NCI-H1105 (cell line): ENCODE measurements at regions not wholly inside any gene's neighbourhood (a gene's known extent, or its start where the extent isn't known, plus 50 kb on each side); places are given as distances from the start of the nearest gene placed in this dataset.

Experiments used
- DNase-seq: peaks from one replicate; lab custom pipeline; 2025; lab: John Stamatoyannopoulos, UW

DNA sequence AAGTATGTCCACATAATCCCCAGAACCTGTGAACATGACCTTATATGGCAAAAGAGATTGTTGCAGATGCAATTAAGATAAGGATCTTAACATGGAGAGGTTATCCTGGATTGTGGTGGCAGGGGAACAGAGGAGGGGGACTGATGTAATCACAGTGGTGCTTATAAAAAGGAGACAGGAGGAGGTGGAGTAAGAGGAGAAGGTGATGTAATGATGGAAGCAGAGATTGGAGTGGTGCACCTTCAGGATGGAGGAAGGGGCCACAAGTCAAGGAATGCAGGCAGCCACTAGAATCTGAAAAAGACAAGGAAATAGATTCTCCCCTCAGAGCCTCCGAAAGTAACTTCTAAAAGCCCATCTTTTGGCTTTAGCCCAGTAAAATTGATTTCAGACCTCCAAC lies 388.4 kb downstream of the BCOR start:
- DNase-seq, result no peak

DNA sequence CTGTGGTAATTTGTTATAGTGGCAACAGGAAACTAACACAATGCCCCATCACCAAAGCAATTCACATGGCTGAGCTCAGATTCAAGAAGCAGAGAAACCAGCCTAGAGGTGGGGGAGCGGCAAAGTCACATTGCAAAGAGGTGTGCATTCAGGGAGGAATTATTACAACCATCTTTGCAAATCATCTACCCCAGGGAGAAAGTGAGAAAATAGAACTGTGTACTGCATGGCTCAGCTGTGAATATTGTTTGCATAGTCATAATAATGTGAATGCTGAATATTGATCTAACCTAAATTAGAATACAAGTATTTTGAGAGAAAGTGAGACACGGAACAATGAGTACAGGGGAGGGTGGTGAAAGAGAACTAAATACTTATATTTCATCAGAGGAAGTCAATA lies 387.9 kb downstream of the BCOR start:
- no peak for DNase-seq

- no peak for DNase-seq
These were observed 387.0 kb downstream of the BCOR start for GRCh38 chrX:39710776-39711175.

- no peak for DNase-seq
These were observed 383.3 kb downstream of the BCOR start for GRCh38 chrX:39714471-39714870.

DNA sequence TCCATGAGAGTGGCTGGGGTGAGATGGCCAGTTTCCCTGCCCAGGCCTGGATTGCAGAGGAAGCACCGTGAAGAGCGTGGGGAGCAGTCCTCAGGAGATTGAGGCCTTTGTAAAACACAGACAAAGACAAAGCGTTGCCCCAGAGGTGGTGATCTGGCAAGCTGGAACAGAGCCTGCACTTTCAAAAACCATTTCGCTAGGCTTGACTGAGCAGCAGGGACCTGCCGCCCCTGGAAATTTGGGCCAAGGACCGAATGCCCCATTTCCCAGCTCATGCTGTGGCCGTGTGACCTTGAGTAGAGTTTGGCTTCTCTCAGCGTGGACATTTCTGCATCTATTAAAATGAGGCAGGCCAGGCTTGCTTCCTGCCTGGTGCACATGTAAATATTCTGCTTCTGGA lies 381.4 kb downstream of the BCOR start:
- no peak for DNase-seq

GRCh38 chrX:39716802-39717540 lies 380.8 kb downstream of the BCOR start:
- no peak for DNase-seq

- no peak for DNase-seq
These were observed 378.8 kb downstream of the BCOR start for GRCh38 chrX:39718981-39719380.

- DNase-seq, result no peak
These were observed 376.8 kb downstream of the BCOR start for GRCh38 chrX:39720945-39721344.

DNA sequence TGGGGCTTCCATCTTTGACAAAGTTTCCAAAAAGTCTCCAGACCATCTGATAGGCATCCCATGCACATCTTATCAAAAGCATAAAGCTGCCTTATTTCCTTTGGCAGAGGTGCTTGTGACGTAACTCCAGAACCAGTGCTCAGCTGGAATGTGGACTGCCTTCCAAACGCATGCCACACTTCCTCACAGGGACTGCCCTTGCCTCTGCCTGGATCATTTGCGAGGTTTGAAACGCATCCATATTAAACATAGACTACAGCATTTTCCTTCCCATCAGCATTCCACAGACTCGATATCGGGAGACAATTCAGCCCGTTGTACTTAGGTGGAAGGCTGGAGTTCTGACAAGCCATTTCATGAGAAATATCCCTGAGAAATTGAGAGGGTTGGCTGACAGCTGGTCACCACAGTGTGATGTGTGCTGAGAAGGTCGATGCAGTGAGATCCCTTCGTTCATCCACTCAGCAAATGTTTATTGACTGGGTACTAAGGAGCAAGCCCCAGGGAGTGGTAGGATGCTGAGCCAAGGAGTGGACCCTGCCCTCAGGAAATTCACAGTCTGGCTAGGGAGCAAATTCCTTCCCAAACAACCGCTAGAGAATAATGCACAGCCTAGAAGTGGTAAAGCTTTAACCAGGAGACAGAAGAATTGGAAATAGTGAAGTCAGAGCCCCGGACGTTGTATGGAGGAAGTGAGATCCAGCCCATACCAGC lies 376.0 kb downstream of the BCOR start:
- no peak for DNase-seq

DNA sequence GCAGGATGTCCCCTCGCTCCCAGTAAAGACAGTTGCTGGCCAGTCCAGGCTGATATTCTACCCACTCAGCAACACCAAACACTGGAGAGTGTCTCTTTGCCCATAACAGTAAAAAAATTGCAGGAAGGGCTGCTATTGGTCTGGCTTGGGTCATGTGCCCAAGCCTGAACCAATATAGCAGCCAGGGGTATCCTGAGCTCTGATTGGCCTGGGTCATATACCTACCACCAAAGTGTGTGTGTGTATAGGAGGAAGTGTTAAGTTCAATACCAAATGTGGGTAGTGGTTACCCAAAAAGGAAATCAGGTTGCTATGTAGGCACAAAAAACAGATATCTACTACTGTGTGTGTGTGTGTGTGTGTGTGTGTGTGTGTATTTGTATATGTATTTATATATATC lies 373.2 kb downstream of the BCOR start:
- no peak for DNase-seq

DNA sequence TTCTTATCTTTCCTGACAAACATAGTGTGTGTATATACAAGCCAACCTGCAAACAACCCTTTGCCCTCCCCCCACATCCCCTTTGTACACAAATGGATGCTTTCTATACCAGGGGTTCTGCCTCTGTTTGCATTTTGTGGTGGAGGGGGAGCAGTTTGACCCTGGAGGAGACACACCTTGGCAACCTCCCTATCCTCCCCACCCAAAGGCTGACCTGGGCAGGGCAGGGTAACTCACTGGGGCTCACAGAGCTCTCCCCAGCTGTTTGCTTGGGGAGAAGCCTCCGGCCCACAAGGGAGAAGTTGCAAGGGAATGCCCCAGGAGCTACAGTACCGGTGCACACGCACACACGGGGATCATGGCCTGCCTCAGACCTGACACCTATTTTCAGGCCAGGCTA lies 372.6 kb downstream of the BCOR start:
- no peak for DNase-seq

- DNase-seq, result no peak
These were observed 371.7 kb downstream of the BCOR start for GRCh38 chrX:39725928-39726619.

- no peak for DNase-seq
These were observed 371.0 kb downstream of the BCOR start for GRCh38 chrX:39726771-39727170.

GRCh38 chrX:39728025-39728424 lies 369.7 kb downstream of the BCOR start:
- DNase-seq, result no peak

DNA sequence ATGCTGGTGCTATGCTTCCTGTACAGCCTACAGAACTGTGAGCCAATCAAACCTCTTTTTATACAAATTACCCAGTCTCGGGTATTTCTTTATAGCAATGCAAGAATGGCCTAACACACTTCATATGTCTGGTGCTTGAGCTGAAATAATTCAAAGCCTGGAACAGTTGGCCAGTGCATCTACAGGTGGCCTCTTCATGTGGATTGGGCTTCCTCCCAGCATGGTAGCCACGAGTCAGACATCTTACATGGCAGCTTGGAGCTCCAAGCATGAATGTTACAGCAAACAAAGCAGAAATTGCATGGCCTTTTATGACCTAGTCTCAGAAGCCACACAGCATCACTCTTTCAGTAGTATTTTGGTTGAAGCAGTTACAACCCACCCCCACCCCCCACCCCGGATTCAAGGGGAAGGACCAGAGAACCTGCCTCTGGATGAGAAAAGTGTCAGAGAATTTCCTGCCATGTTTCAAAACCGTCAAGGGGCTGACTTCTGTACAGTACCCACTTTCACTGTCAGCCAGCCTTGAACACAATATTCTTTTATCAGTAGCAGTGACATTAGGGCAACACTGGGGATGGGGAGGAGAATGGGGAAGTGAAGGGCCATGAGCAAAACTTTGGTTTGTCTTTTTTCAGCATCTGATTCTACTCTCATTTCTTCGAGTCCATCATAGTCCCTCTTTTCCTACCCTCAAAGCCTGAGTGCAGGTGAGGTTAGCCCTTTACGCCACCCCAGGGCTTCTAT lies 368.7 kb downstream of the BCOR start:
- DNase-seq, result no peak

DNA sequence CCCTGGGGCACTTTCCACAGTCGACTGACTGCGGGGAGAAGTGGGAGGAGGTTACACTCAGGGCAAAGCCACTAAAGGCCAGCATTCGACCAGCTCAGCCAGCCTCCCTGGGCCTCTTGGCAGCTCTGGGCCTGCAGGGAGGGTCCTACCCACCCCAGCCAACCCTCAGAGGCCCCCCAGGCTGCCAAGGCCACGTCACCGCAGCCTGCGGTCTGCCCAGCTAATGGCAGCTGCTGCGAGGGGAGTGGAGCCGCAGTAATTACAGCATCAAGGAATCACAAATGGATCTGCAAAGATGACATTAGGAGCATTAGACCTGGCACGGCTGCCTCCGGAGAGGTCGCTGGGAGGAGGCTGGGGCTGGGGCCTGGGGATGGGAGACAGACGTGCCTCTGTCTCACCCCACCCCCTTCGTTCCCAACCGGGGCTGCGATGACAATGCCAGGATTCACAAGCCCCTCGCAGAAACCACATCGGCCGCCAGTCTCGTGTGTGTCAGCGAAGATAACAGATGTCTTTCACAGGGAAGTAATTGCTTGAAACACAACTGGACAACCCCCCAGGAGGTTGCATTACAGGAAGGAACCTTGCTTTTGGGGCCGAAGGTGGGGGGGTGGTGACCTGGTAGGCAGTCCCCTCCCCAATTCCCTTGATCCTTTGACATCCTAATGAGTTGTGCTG lies 367.6 kb downstream of the BCOR start:
- DNase-seq, result no peak

GRCh38 chrX:39730662-39731329 lies 367.0 kb downstream of the BCOR start:
- no peak for DNase-seq

DNA sequence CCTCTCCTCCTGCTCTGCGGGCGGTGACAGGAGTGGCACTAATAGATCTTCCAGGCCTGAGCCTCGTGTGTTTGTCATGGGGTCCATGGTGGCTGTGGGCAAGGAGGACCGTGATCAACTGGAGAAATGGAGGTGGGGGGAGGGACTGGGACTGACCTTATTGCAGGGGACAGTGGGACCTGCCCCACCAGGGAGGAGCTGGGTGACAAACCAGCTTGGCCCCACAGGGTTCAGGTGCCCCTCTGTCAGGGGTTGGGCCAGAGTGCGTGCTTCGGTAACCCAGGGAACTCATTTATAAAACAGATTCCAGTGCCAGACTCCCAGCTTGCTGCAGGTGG lies 366.5 kb downstream of the BCOR start:
- DNase-seq, result no peak

DNA sequence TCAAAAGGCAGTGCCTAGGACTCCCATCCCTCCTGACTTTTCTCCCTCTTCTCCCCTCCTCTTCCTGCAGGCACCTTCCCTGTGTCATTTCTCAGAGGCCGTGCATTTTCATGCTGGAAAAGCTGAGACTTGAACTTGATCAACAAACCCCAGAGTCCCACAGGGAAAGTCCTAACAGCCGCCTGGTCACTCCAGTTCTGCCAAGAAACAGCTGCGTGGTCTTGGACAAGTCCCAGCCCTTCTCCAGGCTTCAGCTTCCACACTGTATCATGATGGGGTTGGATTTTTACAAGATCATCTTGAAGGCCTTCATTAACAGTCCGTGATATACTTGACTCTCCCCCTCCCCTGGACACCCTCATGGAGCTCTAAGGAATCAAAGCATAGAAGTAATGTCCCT lies 366.0 kb downstream of the BCOR start:
- no peak for DNase-seq

DNA sequence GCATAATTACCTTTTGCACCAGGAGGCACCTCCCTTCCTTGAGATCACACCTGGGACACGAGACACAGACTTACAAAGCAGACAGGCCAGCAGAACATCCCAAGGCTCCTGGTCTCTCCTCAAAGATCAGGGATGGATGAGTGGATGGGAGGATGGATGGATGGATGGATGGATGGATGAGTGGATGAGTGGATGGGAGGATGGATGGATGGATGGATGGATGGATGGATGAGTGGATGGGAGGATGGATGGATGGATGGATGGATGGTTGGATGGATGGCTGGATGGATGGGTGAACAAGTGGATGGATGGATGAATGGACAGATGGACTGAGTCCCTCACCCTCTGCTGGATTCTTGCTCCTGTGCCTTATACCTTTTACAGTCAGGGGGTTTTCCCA lies 364.0 kb downstream of the BCOR start:
- DNase-seq, result no peak

DNA sequence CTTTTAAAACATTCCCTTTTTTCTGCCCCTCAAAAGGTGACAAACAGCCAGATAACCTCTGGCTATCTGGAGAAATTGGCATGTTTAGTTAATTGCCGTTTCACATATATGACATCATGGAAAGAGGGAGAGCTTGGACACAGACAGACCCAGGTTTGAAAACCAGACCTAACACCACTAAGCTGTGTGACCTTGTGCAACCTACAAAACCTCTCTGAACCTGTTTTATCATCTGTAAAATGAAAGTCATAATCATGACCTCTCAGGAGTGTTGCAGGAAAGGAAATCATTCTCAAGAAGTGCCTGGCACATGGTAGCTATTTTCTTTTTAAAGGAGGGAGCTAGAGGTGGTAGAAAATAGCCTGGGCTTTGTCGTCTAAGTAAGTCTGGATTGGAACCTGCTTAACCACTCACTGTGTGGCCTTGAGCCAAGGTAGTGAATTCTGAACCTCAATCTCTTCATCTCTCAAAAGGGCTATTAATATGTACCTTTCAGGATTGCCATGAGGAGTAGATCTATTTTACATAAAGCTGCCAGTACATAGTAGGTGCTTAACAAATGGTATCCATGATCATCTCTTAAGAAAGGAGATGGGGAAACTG lies 363.5 kb downstream of the BCOR start:
- DNase-seq, result no peak
